Endodermal cell (in vitro differentiated cells): ENCODE measurements at regions not wholly inside any gene's neighbourhood (a gene's known extent, or its start where the extent isn't known, plus 50 kb on each side); places are given as distances from the start of the nearest gene placed in this dataset.

Experiments
- DNase-seq: peaks from one replicate; pipeline ENCODE4 v3.0.0-alpha.2; 2017
- H3K27ac ChIP-seq: 2 replicates; pipeline ENCODE4 v1.5.1; 2013; ENCODE audit warnings: mild to moderate bottlenecking, low read depth, low read length, moderate library complexity
- H3K27me3 ChIP-seq: 2 replicates; pipeline ENCODE4 v1.6.1; 2013; ENCODE audit warnings: mild to moderate bottlenecking, low read length, moderate library complexity; ENCODE audit not compliant: insufficient read depth, control insufficient read depth, poor library complexity, severe bottlenecking
- H3K36me3 ChIP-seq: 2 replicates; pipeline ENCODE4 v1.7.0; 2013; ENCODE audit warnings: mild to moderate bottlenecking, low read length, moderate library complexity; ENCODE audit not compliant: control insufficient read depth, insufficient read depth
- H3K4me1 ChIP-seq: one replicate; pipeline ENCODE4 v1.7.0; 2013; ENCODE audit warnings: low read length; ENCODE audit not compliant: control insufficient read depth, insufficient read depth
- H3K4me3 ChIP-seq: 2 replicates; pipeline ENCODE4 v1.5.1; 2013; ENCODE audit warnings: mild to moderate bottlenecking, low read length, moderate library complexity
- H3K9ac ChIP-seq: 2 replicates; pipeline ENCODE4 v1.6.1; 2013; ENCODE audit warnings: mild to moderate bottlenecking, low read length, moderate library complexity; ENCODE audit not compliant: poor library complexity, severe bottlenecking; ENCODE audit errors: extremely low read depth
- H3K9me3 ChIP-seq: 2 replicates; pipeline ENCODE4 v1.6.1; 2013; ENCODE audit warnings: mild to moderate bottlenecking, low read length, moderate library complexity; ENCODE audit not compliant: control insufficient read depth
- H3K27ac Mint-ChIP-seq: 2 replicates; pipeline ENCODE4 v1.8.0; 2020; ENCODE audit warnings: mixed read lengths
- H3K27me3 Mint-ChIP-seq: 2 replicates; pipeline ENCODE4 v1.8.0; 2021; ENCODE audit warnings: mild to moderate bottlenecking, mixed read lengths; ENCODE audit not compliant: insufficient read depth
- H3K36me3 Mint-ChIP-seq: 2 replicates; pipeline ENCODE4 v1.8.0; 2020; ENCODE audit warnings: low read depth, mixed read lengths
- H3K4me1 Mint-ChIP-seq: 2 replicates; pipeline ENCODE4 v1.8.0; 2020; ENCODE audit warnings: mixed read lengths
- H3K4me3 Mint-ChIP-seq: 2 replicates; pipeline ENCODE4 v1.8.0; 2020; ENCODE audit warnings: mild to moderate bottlenecking, moderate library complexity, mixed read lengths
- H3K9me3 Mint-ChIP-seq: 2 replicates; pipeline ENCODE4 v1.8.0; 2020; ENCODE audit warnings: mild to moderate bottlenecking, mixed read lengths
- WGBS, 2 experiments: methylation state at CpG; one replicate each; pipeline versions ENCODE4 v1.1.5 to v1.1.7; 2013; ENCODE audit warnings: missing lambda C conversion rate in 2 of 2, mixed read lengths in 1 of 2; ENCODE audit not compliant: insufficient coverage in 1 of 2, insufficient read length in 1 of 2; 5-methylcytosine and 5-hydroxymethylcytosine counted together
- TF ChIP-seq, protein P1 (sequence below): fragments of 200-600 bp; sonication (generic); conservative IDR thresholded peaks from 2 replicates; pipeline ENCODE4 v1.5.0; 2021; ENCODE audit warnings: antibody characterized with exemption, mild to moderate bottlenecking

DNA sequence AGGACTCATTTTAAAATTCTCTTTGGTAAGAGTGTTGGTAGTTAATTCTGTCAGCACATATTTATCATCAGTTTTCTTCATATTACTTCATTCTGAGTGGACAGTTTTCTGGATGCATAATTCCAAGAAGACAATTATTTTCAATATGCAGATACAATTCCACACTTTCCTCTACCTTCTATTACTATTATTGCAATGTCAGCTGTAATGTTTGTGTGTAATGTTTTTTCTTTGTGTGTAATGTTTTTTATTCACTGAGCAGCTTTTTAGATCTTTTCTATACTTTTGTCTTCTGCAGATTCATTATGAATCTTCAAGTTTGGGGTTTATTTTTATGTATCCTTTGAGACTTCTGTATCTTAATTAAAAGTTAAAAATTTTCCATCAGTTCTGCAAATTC is 264.0 kb upstream of the VRK2 start:
- H3K27ac Mint-ChIP-seq: no peak overlapping the region
- DNase-seq: no peak
- no peaks in the 10 kb centered on the region for H3K36me3 Mint-ChIP-seq
- TF ChIP-seq, protein P1, sequence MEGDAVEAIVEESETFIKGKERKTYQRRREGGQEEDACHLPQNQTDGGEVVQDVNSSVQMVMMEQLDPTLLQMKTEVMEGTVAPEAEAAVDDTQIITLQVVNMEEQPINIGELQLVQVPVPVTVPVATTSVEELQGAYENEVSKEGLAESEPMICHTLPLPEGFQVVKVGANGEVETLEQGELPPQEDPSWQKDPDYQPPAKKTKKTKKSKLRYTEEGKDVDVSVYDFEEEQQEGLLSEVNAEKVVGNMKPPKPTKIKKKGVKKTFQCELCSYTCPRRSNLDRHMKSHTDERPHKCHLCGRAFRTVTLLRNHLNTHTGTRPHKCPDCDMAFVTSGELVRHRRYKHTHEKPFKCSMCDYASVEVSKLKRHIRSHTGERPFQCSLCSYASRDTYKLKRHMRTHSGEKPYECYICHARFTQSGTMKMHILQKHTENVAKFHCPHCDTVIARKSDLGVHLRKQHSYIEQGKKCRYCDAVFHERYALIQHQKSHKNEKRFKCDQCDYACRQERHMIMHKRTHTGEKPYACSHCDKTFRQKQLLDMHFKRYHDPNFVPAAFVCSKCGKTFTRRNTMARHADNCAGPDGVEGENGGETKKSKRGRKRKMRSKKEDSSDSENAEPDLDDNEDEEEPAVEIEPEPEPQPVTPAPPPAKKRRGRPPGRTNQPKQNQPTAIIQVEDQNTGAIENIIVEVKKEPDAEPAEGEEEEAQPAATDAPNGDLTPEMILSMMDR: no peak
- no peak overlapping the region for H3K27ac ChIP-seq
- no peaks in the 10 kb centered on the region for H3K9me3 ChIP-seq
- no peaks in the 10 kb centered on the region for H3K9me3 Mint-ChIP-seq
- H3K27me3 ChIP-seq: no peaks in the 10 kb centered on the region
- no peaks in the 10 kb centered on the region for H3K4me1 Mint-ChIP-seq
- no peak overlapping the region for H3K4me3 ChIP-seq
- no peak overlapping the region for H3K4me3 Mint-ChIP-seq
- no peak overlapping the region for H3K9ac ChIP-seq
- H3K27me3 Mint-ChIP-seq: no peaks in the 10 kb centered on the region
- H3K4me1 ChIP-seq: no peaks in the 10 kb centered on the region
- no peaks in the 10 kb centered on the region for H3K36me3 ChIP-seq

DNA sequence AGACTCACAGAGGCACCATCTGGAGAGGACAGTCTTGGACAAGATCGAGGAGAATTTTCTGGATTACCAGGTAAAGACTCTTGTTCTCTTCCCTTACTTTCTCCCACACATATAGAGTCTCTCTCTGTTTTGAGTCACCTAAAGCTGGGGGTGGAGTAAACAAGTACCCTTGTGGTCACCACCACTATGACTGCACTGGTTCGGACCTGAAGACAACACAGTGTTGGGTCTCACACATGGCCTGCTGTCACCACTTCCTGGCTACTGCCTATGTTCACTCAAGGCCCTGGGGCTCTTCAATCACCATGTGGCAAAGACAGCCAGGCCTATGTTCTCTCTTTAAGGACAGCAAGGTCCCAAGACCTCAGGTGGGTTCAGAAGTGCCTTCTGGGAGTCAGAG is 253.3 kb upstream of the VRK2 start:
- Histone ChIP-seq H3K9me3 (peaks cover 5% of the 10 kb centered on the region), H3K4me3 (no peak overlapping the region), H3K4me1 (peaks cover 11% of the 10 kb centered on the region), H3K27ac (no peak overlapping the region), H3K36me3 (no peaks in the 10 kb centered on the region), H3K27me3 (no peaks in the 10 kb centered on the region), H3K9ac (no peak overlapping the region)
- Mint-ChIP-seq H3K4me3 (no peak overlapping the region), H3K9me3 (peaks cover 3% of the 10 kb centered on the region), H3K4me1 (peaks cover 9% of the 10 kb centered on the region), H3K36me3 (no peaks in the 10 kb centered on the region), H3K27ac (no peak overlapping the region), H3K27me3 (no peaks in the 10 kb centered on the region)
- WGBS, 2 experiments: 97 to 100% methylated on average over 2 of the region's 2 CpGs
- DNase-seq: no peak
- TF ChIP-seq, protein P1: no peak

- H3K27ac ChIP-seq: peak overlapping the region; percentile 26
- H3K9me3 Mint-ChIP-seq: peaks cover 8% of the 10 kb centered on the region
- H3K4me1 Mint-ChIP-seq: peaks cover 9% of the 10 kb centered on the region
- DNase-seq: peak; percentile 52
- H3K36me3 ChIP-seq: no peaks in the 10 kb centered on the region
- H3K4me3 Mint-ChIP-seq: no peak overlapping the region
- H3K9me3 ChIP-seq: peaks cover 13% of the 10 kb centered on the region
- no peak overlapping the region for H3K27ac Mint-ChIP-seq
- TF ChIP-seq, protein P1: no peak
- no peak overlapping the region for H3K9ac ChIP-seq
- no peaks in the 10 kb centered on the region for H3K36me3 Mint-ChIP-seq
- peaks cover 11% of the 10 kb centered on the region for H3K4me1 ChIP-seq
- no peaks in the 10 kb centered on the region for H3K27me3 ChIP-seq
- H3K27me3 Mint-ChIP-seq: no peaks in the 10 kb centered on the region
- 6 to 23% methylated on average over 2 of the region's 2 CpGs for WGBS, 2 experiments
- no peak overlapping the region for H3K4me3 ChIP-seq
Measured at GRCh38 chr2:57796527-57796926, 250.1 kb upstream of the VRK2 start.
